ENCODE measurements at regions not wholly inside any gene's neighbourhood (a gene's known extent, or its start where the extent isn't known, plus 50 kb on each side); places are given as distances from the start of the nearest gene placed in this dataset.

GRCh38 chr22:47553436-47553835 is 791.0 kb downstream of the TBC1D22A start:
- ATAC-seq (ENCODE audit: insufficient number of reproducible peaks, low FRiP score, low read depth) (no peak), DNase-seq (ENCODE audit: low spot score) (no peak)
- TF ChIP-seq CTCF (IDR thresholded peaks at IDR 0.05) = no peak
- no peaks in the 10 kb centered on the region for H3K27me3 ChIP-seq (replicated peaks; ENCODE audit: insufficient read depth)
- no peak overlapping the region for H3K4me3 ChIP-seq
- no peak overlapping the region for H3K27ac ChIP-seq
- no peaks in the 10 kb centered on the region for H3K9me3 ChIP-seq
- no peaks in the 10 kb centered on the region for H3K4me1 ChIP-seq (ENCODE audit: control insufficient read depth in 1 of 2, low read depth in 2 of 2)
- H3K36me3 ChIP-seq = no peaks in the 10 kb centered on the region

DNA sequence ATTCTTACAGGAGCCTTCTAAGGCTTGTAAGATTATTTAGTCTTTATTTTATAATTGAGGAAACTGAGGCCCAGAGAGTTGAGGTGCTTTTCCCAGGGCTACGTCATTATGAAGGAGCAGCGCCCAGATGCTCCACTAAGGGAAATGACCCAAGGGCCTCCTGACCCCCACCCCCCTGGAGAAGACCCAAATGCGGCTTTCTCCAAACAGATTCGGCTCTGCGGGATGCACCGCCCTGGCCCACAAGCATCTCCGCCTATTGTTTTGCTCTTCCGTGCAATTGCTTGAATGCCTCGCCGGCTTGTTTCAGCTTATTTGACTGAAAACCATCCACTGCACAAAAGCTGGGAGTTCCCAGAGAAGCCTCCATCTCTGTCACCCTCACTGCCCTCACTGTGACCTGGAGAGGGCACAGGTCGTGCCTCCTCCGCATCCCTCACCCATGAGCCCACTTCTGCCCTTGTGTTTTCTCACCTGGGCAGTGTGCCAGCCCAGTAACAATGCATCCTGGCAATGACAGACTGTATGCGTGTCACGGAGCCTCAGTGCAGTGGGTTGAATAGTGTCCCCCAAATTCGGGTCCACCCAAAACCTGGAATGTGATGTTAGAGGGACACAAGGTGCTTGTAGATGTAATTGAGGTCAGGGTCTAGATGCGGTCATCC is 790.2 kb downstream of the TBC1D22A start:
- no peak for TF ChIP-seq CTCF (IDR thresholded peaks at IDR 0.05)
- no peaks in the 10 kb centered on the region for H3K27me3 ChIP-seq (replicated peaks; ENCODE audit: insufficient read depth)
- no peak for ATAC-seq (ENCODE audit: insufficient number of reproducible peaks, low FRiP score, low read depth)
- DNase-seq (ENCODE audit: low spot score) = no peak
- H3K4me1 ChIP-seq (ENCODE audit: control insufficient read depth in 1 of 2, low read depth in 2 of 2) = no peaks in the 10 kb centered on the region
- H3K27ac ChIP-seq = no peak overlapping the region
- no peaks in the 10 kb centered on the region for H3K9me3 ChIP-seq
- no peak overlapping the region for H3K4me3 ChIP-seq
- H3K36me3 ChIP-seq = no peaks in the 10 kb centered on the region

- Histone ChIP-seq H3K27ac (no peak overlapping the region), H3K36me3 (no peaks in the 10 kb centered on the region), H3K4me3 (no peak overlapping the region), H3K4me1 (ENCODE audit: control insufficient read depth in 1 of 2, low read depth in 2 of 2) (no peaks in the 10 kb centered on the region), H3K9me3 (no peaks in the 10 kb centered on the region), H3K27me3 (replicated peaks; ENCODE audit: insufficient read depth) (no peaks in the 10 kb centered on the region)
- DNase-seq (ENCODE audit: low spot score) (no peak), ATAC-seq (ENCODE audit: insufficient number of reproducible peaks, low FRiP score, low read depth) (no peak)
- no peak for TF ChIP-seq CTCF (IDR thresholded peaks at IDR 0.05)
These were observed 789.6 kb downstream of the TBC1D22A start for GRCh38 chr22:47552024-47552423.

DNA sequence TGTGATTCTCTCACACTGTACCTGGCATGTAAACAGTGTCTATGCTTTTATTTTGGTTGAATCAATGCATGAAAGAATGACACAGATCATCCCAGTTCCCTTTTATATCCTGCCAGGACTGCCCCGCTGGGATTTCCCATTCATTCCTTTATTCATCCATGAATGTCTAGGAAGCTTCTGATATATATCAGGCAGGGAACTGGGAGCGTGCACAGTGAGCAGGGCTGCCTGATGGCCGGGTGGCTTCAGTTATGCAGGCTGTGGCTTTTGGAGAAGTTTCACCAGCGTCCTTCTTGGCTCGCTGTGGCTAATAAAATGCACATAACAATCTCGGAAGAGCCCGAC is 789.0 kb downstream of the TBC1D22A start:
- TF ChIP-seq CTCF (IDR thresholded peaks at IDR 0.05) = no peak
- Histone ChIP-seq H3K27me3 (replicated peaks; ENCODE audit: insufficient read depth) (no peaks in the 10 kb centered on the region), H3K4me1 (ENCODE audit: control insufficient read depth in 1 of 2, low read depth in 2 of 2) (no peaks in the 10 kb centered on the region), H3K36me3 (no peaks in the 10 kb centered on the region), H3K9me3 (no peaks in the 10 kb centered on the region), H3K27ac (no peak overlapping the region), H3K4me3 (no peak overlapping the region)
- no peak for DNase-seq (ENCODE audit: low spot score)
- no peak for ATAC-seq (ENCODE audit: insufficient number of reproducible peaks, low FRiP score, low read depth)

- DNase-seq (ENCODE audit: low spot score) (no peak), ATAC-seq (ENCODE audit: insufficient number of reproducible peaks, low FRiP score, low read depth) (no peak)
- no peaks in the 10 kb centered on the region for H3K27me3 ChIP-seq (replicated peaks; ENCODE audit: insufficient read depth)
- H3K4me1 ChIP-seq (ENCODE audit: control insufficient read depth in 1 of 2, low read depth in 2 of 2) = no peaks in the 10 kb centered on the region
- H3K27ac ChIP-seq = no peak overlapping the region
- no peaks in the 10 kb centered on the region for H3K36me3 ChIP-seq
- no peak overlapping the region for H3K4me3 ChIP-seq
- no peaks in the 10 kb centered on the region for H3K9me3 ChIP-seq
- no peak for TF ChIP-seq CTCF (IDR thresholded peaks at IDR 0.05)
These were observed 788.3 kb downstream of the TBC1D22A start for GRCh38 chr22:47550524-47551430.
